Esophagus muscularis mucosa (tissue), 4 donors: ENCODE measurements at regions not wholly inside any gene's neighbourhood (a gene's known extent, or its start where the extent isn't known, plus 50 kb on each side); places are given as distances from the start of the nearest gene placed in this dataset.

Experiments used
- DNase-seq: peaks from one replicate; pipeline ENCODE4 v3.0.0-alpha.2; 2017; ENCODE audit errors: extremely low spot score
- H3K27ac ChIP-seq, 4 donors: fragments of 200-600 bp; sonication (generic); replicated peaks in 1 of 4; 1 replicate in 3 of 4; 2 replicates in 1 of 4; pipeline ENCODE4 v1.5.1; 2016 to 2019; ENCODE audit warnings: mild to moderate bottlenecking in 1 of 4
- H3K27me3 ChIP-seq, 4 donors: fragments of 200-600 bp; sonication (generic); one replicate each; pipeline versions ENCODE4 v1.5.1 to v1.6.0; 2016 to 2019
- H3K36me3 ChIP-seq, 4 donors: fragments of 200-600 bp; sonication (generic); one replicate each; pipeline ENCODE4 v1.5.1; 2016 to 2019
- H3K4me1 ChIP-seq, 4 donors: fragments of 200-600 bp; sonication (generic); one replicate each; pipeline ENCODE4 v1.5.1; 2016 to 2019
- H3K4me3 ChIP-seq, 4 donors: fragments of 200-600 bp; sonication (generic); 1 replicate in 2 of 4; 2 replicates in 2 of 4; pipeline ENCODE4 v1.5.1; 2016 to 2019; ENCODE audit warnings: mild to moderate bottlenecking in 4 of 4, moderate library complexity in 1 of 4
- H3K9me3 ChIP-seq, 4 donors: fragments of 200-600 bp; sonication (generic); 1 replicate in 3 of 4; 2 replicates in 1 of 4; pipeline ENCODE4 v1.5.1; 2016 to 2019
- CTCF ChIP-seq, 3 experiments: fragments of 200-600 bp in 2 of 3; fragments of 450-650 bp in 1 of 3; sonication (generic) in 2 of 3; IDR thresholded peaks; one replicate each; pipeline ENCODE4 v1.5.1; 2017 to 2019; ENCODE audit warnings: antibody characterized with exemption in 3 of 3, mild to moderate bottlenecking in 2 of 3, moderate library complexity in 1 of 3
- EP300 ChIP-seq: sonication (generic); formaldehyde crosslinking; IDR thresholded peaks from one replicate; pipeline ENCODE4 v1.6.1; 2017; ENCODE audit warnings: antibody characterized with exemption
- POLR2A ChIP-seq: fragments of 450-650 bp; IDR thresholded peaks from one replicate; pipeline ENCODE4 v1.6.1; 2017; ENCODE audit warnings: antibody characterized with exemption, moderate library complexity, mild to moderate bottlenecking, low read depth
- POLR2AphosphoS5 ChIP-seq, 2 donors: sonication (generic); formaldehyde crosslinking; IDR thresholded peaks; one replicate each; pipeline ENCODE4 v1.6.1; 2017; ENCODE audit warnings: antibody characterized with exemption in 2 of 2
- WGBS: methylation state at CpG from one replicate; pipeline ENCODE4 v1.1.5; 2018; 5-methylcytosine and 5-hydroxymethylcytosine counted together
- intact Hi-C: fragments of 100-400 bp; cut with DNase I; formaldehyde crosslinking; loops from one replicate; pipeline ENCODE4 v1.15.1; 2023

DNA sequence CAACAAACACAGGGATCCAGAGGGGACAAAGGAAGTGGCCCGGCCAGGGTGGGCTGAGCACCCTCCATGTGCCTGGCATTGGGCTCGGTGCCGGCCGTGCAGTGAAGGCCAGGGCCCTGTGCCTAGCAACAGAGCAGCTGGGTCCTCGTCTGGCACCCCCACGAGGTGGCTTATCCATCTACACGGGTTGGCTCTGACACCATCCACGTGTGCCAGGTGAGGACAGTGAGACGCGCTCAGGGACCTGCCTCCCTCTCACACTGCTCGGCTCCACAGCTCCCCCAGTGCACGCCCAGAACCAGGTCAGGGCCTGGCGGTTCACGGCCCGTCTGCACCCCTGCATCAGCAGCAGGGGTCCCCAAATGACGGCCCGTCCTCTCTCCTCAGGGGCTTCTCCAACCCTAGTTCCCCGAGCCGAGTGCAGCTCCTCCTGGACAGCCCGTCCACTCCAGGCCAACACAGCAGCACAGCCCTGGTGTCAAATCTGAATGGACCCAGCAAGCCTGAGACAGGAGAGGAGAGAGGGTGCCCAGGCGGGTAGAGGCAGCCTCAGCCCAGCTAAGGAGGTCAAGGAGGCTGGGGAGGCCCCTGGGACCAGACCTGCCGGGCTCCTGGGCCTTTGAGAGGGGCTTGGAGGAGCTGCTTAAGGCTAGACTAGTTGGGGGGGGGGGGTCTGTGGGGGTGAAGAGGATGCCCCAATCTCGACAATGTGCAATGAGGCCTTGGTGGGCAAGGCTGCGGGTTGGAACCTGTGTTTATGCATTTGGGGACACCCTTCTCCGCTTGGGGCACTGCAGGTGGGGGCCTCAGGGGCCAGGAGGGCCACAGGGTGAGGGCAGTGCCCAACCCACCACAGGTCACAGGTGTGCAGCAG, 113.6 kb downstream of the FAM53A start:
- Histone ChIP-seq H3K27ac (no peak overlapping the region), H3K4me1 (no peaks in the 10 kb centered on the region), H3K36me3 (no peaks in the 10 kb centered on the region), H3K4me3 (no peak overlapping the region), H3K27me3 (peaks cover 0 to 56% (median 4%) of the 10 kb centered on the region in 4 donors), H3K9me3 (no peaks in the 10 kb centered on the region)
- TF ChIP-seq POLR2AphosphoS5 (IDR thresholded peaks at IDR 0.05): no peak
- TF ChIP-seq CTCF (IDR thresholded peaks at IDR 0.05): no peak
- TF ChIP-seq EP300: no peak
- no peak for TF ChIP-seq POLR2A
- DNase-seq: no peak
- 65% methylated on average over 16 of the region's 25 CpGs for WGBS
- intact Hi-C loops: no loop called here

GRCh38 chr4:1569461-1570151, 114.5 kb downstream of the FAM53A start:
- DNase-seq: no peak
- WGBS: 83% methylated on average over 11 of the region's 20 CpGs
- no peak overlapping the region for H3K27ac ChIP-seq
- no peak for TF ChIP-seq EP300
- no peak for TF ChIP-seq POLR2A
- TF ChIP-seq CTCF (IDR thresholded peaks at IDR 0.05): no peak
- TF ChIP-seq POLR2AphosphoS5 (IDR thresholded peaks at IDR 0.05): no peak
- peaks cover 0 to 56% (median 11%) of the 10 kb centered on the region in 4 donors for H3K27me3 ChIP-seq
- no peaks in the 10 kb centered on the region for H3K4me1 ChIP-seq
- intact Hi-C loops: no loop called here
- no peaks in the 10 kb centered on the region for H3K9me3 ChIP-seq
- H3K36me3 ChIP-seq: no peaks in the 10 kb centered on the region
- H3K4me3 ChIP-seq: no peak overlapping the region

DNA sequence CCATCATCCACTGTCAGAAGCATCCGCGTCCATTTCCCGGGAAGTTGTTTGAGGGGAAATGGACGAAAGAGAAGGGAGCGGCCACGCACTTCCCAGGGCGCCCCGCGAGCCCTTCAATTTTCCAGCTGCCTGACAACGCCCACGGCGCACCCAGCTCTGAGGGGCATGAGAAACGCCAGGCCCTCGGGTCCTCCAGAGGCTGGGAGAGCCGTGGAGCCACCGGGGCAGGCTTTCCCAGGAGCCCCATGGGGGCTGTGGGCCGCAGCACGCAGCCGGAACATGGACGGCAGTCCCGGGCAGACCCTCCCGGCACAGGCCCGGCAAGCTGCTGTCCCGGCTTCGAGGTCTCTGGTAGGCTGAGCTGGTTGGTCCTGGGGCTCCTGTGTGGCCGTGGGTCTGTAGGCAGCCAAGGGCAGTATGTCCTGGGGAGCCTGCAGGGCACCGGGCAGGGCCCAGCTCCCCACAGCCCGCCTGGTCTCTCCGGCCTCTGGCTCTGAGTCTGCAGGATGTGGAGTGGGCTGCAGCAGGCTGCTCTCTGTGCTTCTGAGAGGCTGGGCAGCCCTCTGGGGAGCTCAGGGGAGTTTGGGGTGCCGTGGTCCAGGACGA, 115.2 kb downstream of the FAM53A start:
- H3K4me3 ChIP-seq: peak overlapping the region in 2 of 4 donors; percentile 10 to 17

DNA sequence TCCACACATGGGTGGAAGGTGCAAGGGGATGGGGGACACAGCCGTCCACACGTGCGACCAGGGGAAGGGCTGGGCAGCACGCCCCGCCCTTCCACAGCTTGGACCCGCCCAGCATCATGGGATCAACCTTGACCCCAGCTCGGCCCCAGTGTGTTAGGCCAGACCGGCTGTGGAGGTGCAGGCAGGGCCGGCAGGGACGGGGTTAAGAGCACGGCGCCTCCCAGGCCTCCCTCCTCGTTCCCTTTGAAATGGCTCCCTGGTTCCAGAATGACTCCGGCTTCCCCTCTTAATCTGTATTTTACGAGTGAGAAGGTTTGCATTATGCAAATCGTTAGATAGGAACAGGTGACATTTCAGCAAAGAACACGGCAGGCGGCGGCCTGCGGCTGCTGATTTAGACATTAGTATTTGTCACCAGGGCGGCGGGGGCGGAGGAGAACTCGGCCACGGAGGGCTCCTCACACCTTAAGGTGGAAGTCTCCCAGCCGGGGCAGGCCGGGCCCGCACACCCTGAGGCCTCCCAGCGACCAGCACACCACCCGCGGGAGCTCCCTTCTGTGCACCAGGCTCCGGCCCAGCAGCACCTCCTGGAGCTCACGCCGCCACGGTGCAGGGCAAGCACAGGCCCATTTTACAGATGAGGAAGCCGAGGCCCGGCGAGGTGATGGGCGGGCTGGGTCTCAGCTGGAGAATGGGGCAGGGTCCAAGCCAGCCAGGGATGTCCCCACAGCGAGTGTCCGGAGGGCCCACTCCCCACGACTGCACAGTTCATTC, 116.1 kb downstream of the FAM53A start:
- intact Hi-C loops: no loop called here
- TF ChIP-seq POLR2AphosphoS5 (IDR thresholded peaks at IDR 0.05): no peak
- TF ChIP-seq POLR2A: no peak
- TF ChIP-seq CTCF (IDR thresholded peaks at IDR 0.05): no peak
- no peak for TF ChIP-seq EP300
- Histone ChIP-seq H3K4me1 (no peaks in the 10 kb centered on the region), H3K4me3 (no peak overlapping the region), H3K27me3 (peaks cover 0 to 64% (median 15%) of the 10 kb centered on the region in 4 donors), H3K9me3 (no peaks in the 10 kb centered on the region), H3K36me3 (no peaks in the 10 kb centered on the region), H3K27ac (no peak overlapping the region)
- 34% methylated on average over 8 of the region's 42 CpGs for WGBS
- DNase-seq: no peak

More for the DNA sequence above, 115.2 kb downstream of the FAM53A start:
- DNase-seq: no peak
- no peaks in the 10 kb centered on the region for H3K4me1 ChIP-seq
- TF ChIP-seq EP300: no peak
- no peaks in the 10 kb centered on the region for H3K9me3 ChIP-seq
- intact Hi-C loops: no loop called here
- WGBS: 71% methylated on average over 14 of the region's 31 CpGs
- peak overlapping the region in 1 of 4 donors; percentile 39 for H3K27ac ChIP-seq
- H3K27me3 ChIP-seq: peaks cover 0 to 56% (median 13%) of the 10 kb centered on the region in 4 donors
- no peaks in the 10 kb centered on the region for H3K36me3 ChIP-seq
